IMR-90 (cell line): ENCODE measurements at regions not wholly inside any gene's neighbourhood (a gene's known extent, or its start where the extent isn't known, plus 50 kb on each side); places are given as distances from the start of the nearest gene placed in this dataset.

Experiments
- ATAC-seq: fragments of 200-7000 bp; cut with Tn5 transposase; 2 replicates; pipeline ENCODE4 v1.9.1; 2020; ENCODE audit warnings: low read depth, mild to moderate bottlenecking, moderate library complexity
- BruUV-seq: library from RNA; stranded (reverse); fragments of 400-500 nt; replicated peaks from 2 replicates; lab custom pipeline; 2021; lab: Mats Ljungman, UMichigan
- CTCF ChIA-PET: fragments of 300-600 bp; formaldehyde crosslinking; extraction: SDS; loops from one replicate; lab custom pipeline; 2021; ENCODE audit warnings: antibody characterized with exemption; lab: Yijun Ruan, JAX
- POLR2A ChIA-PET: fragments of 300-600 bp; sonication (Branson Sonifier 250); formaldehyde crosslinking; loops from one replicate; lab custom pipeline; 2022; ENCODE audit warnings: antibody characterized with exemption; ENCODE audit not compliant: unreplicated experiment; lab: Charles Lee
- DNase-seq: peaks from one replicate; pipeline ENCODE4 v3.0.0; 2013
- H2AFZ ChIP-seq: replicated peaks from 2 replicates; pipeline ENCODE3; 2013; ENCODE audit warnings: low read length, mild to moderate bottlenecking; ENCODE audit not compliant: poor library complexity
- H2AK5ac ChIP-seq: 2 replicates; pipeline ENCODE4 v1.6.1; 2013; ENCODE audit warnings: low read depth, low read length, inconsistent platforms
- H2AK9ac ChIP-seq: replicated peaks from 2 replicates; pipeline ENCODE3; 2013; ENCODE audit warnings: mild to moderate bottlenecking, low read depth, low read length, moderate library complexity; ENCODE audit not compliant: poor library complexity
- H2BK120ac ChIP-seq: 2 replicates; pipeline ENCODE4 v1.6.1; 2013; ENCODE audit warnings: low read depth, low read length, inconsistent platforms
- H2BK15ac ChIP-seq: 3 replicates; pipeline ENCODE4 v1.6.1; 2013; ENCODE audit warnings: low read depth, low read length, inconsistent platforms
- H2BK20ac ChIP-seq: 2 replicates; pipeline ENCODE4 v1.6.1; 2013; ENCODE audit warnings: low read depth, mild to moderate bottlenecking, inconsistent platforms, low read length, moderate library complexity
- H2BK5ac ChIP-seq: 2 replicates; pipeline ENCODE4 v1.6.1; 2013; ENCODE audit warnings: mild to moderate bottlenecking, low read depth, low read length, inconsistent platforms; ENCODE audit not compliant: poor library complexity, severe bottlenecking
- H3K14ac ChIP-seq: replicated peaks from 2 replicates; pipeline ENCODE4 v1.6.1; 2013; ENCODE audit warnings: low read depth, low read length, inconsistent platforms
- H3K18ac ChIP-seq: 2 replicates; pipeline ENCODE4 v1.6.1; 2013; ENCODE audit warnings: low read depth, low read length, control low read depth
- H3K23ac ChIP-seq: 2 replicates; pipeline ENCODE4 v1.6.1; 2013; ENCODE audit warnings: low read depth, low read length, inconsistent platforms
- H3K27ac ChIP-seq: 2 replicates; pipeline ENCODE4 v1.5.1; 2013; ENCODE audit warnings: mild to moderate bottlenecking, control low read depth, low read length; ENCODE audit not compliant: insufficient read depth
- H3K27me3 ChIP-seq: 2 replicates; pipeline ENCODE4 v1.6.1; 2013; ENCODE audit warnings: low read length; ENCODE audit not compliant: control insufficient read depth, insufficient read depth
- H3K36me3 ChIP-seq: 2 replicates; pipeline ENCODE4 v1.6.1; 2013; ENCODE audit warnings: low read length, mixed read lengths; ENCODE audit not compliant: control insufficient read depth, insufficient read depth
- H3K4ac ChIP-seq: 2 replicates; pipeline ENCODE4 v1.6.1; 2013; ENCODE audit warnings: low read depth, low read length, inconsistent platforms
- H3K4me1 ChIP-seq: 2 replicates; pipeline ENCODE4 v1.6.1; 2013; ENCODE audit warnings: low read length, mixed read lengths; ENCODE audit not compliant: control insufficient read depth, insufficient read depth
- H3K4me2 ChIP-seq: 2 replicates; pipeline ENCODE4 v1.6.1; 2013; ENCODE audit warnings: low read depth, mild to moderate bottlenecking, control low read depth, low read length, moderate library complexity
- H3K4me3 ChIP-seq: 2 replicates; pipeline ENCODE4 v1.5.1; 2013; ENCODE audit warnings: low read depth, mild to moderate bottlenecking, control low read depth, low read length, moderate library complexity; ENCODE audit not compliant: insufficient read depth
- H3K56ac ChIP-seq: 2 replicates; pipeline ENCODE4 v1.6.1; 2013; ENCODE audit warnings: low read length, inconsistent platforms; ENCODE audit not compliant: insufficient read depth; ENCODE audit errors: extremely low read depth
- H3K79me1 ChIP-seq, 2 experiments: 2 replicates each; pipeline ENCODE4 v1.6.1; 2013; ENCODE audit warnings: low read length in 2 of 2, inconsistent platforms in 1 of 2, low read depth in 1 of 2
- H3K9ac ChIP-seq: 2 replicates; pipeline ENCODE4 v1.6.1; 2013; ENCODE audit warnings: low read depth, low read length, control low read depth
- H3K9me1 ChIP-seq: 2 replicates; pipeline ENCODE4 v1.6.1; 2013; ENCODE audit warnings: low read length, inconsistent platforms; ENCODE audit not compliant: insufficient read depth
- H3K9me3 ChIP-seq: 2 replicates; pipeline ENCODE4 v1.6.1; 2013; ENCODE audit warnings: low read length; ENCODE audit not compliant: control insufficient read depth, insufficient read depth
- H4K20me1 ChIP-seq: 2 replicates; pipeline ENCODE4 v1.6.1; 2013; ENCODE audit warnings: low read length, inconsistent platforms; ENCODE audit not compliant: insufficient read depth
- H4K5ac ChIP-seq: 2 replicates; pipeline ENCODE4 v1.6.1; 2013; ENCODE audit warnings: mild to moderate bottlenecking, low read depth, low read length, control low read depth
- H4K8ac ChIP-seq, 2 experiments: 2 replicates each; pipeline ENCODE4 v1.6.1; 2013; ENCODE audit warnings: low read depth in 2 of 2, low read length in 2 of 2, control low read depth in 1 of 2, inconsistent platforms in 1 of 2
- H4K91ac ChIP-seq: 2 replicates; pipeline ENCODE4 v1.6.1; 2013; ENCODE audit warnings: low read depth, low read length, inconsistent platforms; ENCODE audit not compliant: insufficient read depth
- BHLHE40 ChIP-seq: fragments of 150-350 bp; IDR thresholded peaks from 2 replicates; pipeline ENCODE4 v1.6.1; 2016; ENCODE audit warnings: mild to moderate bottlenecking, low read depth, low read length
- CEBPB ChIP-seq: IDR thresholded peaks from 2 replicates; pipeline ENCODE4 v1.6.1; 2012; ENCODE audit warnings: low read depth, low read length, improper control_type of control experiment
- CHD1 ChIP-seq: IDR thresholded peaks from 2 replicates; pipeline ENCODE4 v1.6.1; 2012; ENCODE audit warnings: low read depth, low read length, improper control_type of control experiment
- ELK1 ChIP-seq: fragments of 150-350 bp; IDR thresholded peaks from 2 replicates; pipeline ENCODE4 v1.6.1; 2016; ENCODE audit warnings: low read depth, mild to moderate bottlenecking, low read length, moderate library complexity, borderline replicate concordance
- FOS ChIP-seq: fragments of 150-350 bp; IDR thresholded peaks from 2 replicates; pipeline ENCODE4 v1.6.1; 2016; ENCODE audit warnings: low read depth, low read length
- MAFK ChIP-seq: IDR thresholded peaks from 2 replicates; pipeline ENCODE4 v1.6.1; 2012; ENCODE audit warnings: low read depth, low read length, improper control_type of control experiment
- MAZ ChIP-seq: IDR thresholded peaks from 2 replicates; pipeline ENCODE4 v1.6.1; 2012; ENCODE audit warnings: low read depth, mild to moderate bottlenecking, low read length, improper control_type of control experiment, moderate library complexity, borderline replicate concordance
- MXI1 ChIP-seq: IDR thresholded peaks from 2 replicates; pipeline ENCODE4 v1.6.1; 2012; ENCODE audit warnings: low read depth, mild to moderate bottlenecking, low read length, moderate library complexity, borderline replicate concordance
- NFE2L2 ChIP-seq: fragments of 150-350 bp; IDR thresholded peaks from 2 replicates; pipeline ENCODE4 v1.6.1; 2016; ENCODE audit warnings: low read depth, mild to moderate bottlenecking, low read length
- POLR2A ChIP-seq: IDR thresholded peaks from 2 replicates; pipeline ENCODE4 v1.6.1; 2012; ENCODE audit warnings: mild to moderate bottlenecking, low read depth, low read length
- RAD21 ChIP-seq: IDR thresholded peaks from 2 replicates; pipeline ENCODE4 v1.6.1; 2012; ENCODE audit warnings: low read length, improper control_type of control experiment
- RCOR1 ChIP-seq: IDR thresholded peaks from 2 replicates; pipeline ENCODE4 v1.6.1; 2012; ENCODE audit warnings: mild to moderate bottlenecking, low read length, improper control_type of control experiment; ENCODE audit not compliant: insufficient replicate concordance
- RFX5 ChIP-seq: IDR thresholded peaks from 2 replicates; pipeline ENCODE4 v1.8.0; 2012; ENCODE audit warnings: low read depth, mild to moderate bottlenecking, low read length, moderate library complexity
- SMC3 ChIP-seq: fragments of 150-350 bp; IDR thresholded peaks from 2 replicates; pipeline ENCODE4 v1.6.1; 2016; ENCODE audit warnings: low read depth, mild to moderate bottlenecking, antibody characterized with exemption, low read length, moderate library complexity
- USF2 ChIP-seq: fragments of 150-350 bp; IDR thresholded peaks from 2 replicates; pipeline ENCODE4 v1.6.1; 2017; ENCODE audit warnings: mild to moderate bottlenecking, antibody characterized with exemption, low read length, low read depth
- WGBS, 2 experiments: methylation state at CpG; one replicate each; pipeline versions ENCODE4 v1.1.5 to v1.1.7; 2013; ENCODE audit warnings: missing lambda C conversion rate in 2 of 2; ENCODE audit not compliant: insufficient read length in 1 of 2; ENCODE audit errors: extremely low coverage in 2 of 2; 5-methylcytosine and 5-hydroxymethylcytosine counted together
- dilution Hi-C: fragments of 300-500 bp; cut with HindIII; formaldehyde crosslinking; loops from one replicate; pipeline ENCODE4 v1.14.3; 2018; ENCODE audit warnings: low sequenced_read_pairs; ENCODE audit not compliant: unreplicated experiment
- in situ Hi-C: fragments of 300-500 bp; cut with MboI; formaldehyde crosslinking; loops from 3 replicates; pipeline ENCODE4 v1.14.3; 2019; ENCODE audit warnings: low sequenced_read_pairs, inconsistent platforms, mixed read lengths
- intact Hi-C: fragments of 100-400 bp; cut with micrococcal nuclease; formaldehyde crosslinking; loops from 2 replicates; pipeline ENCODE4 v1.10.0; 2022
- TF ChIP-seq, protein P1 (sequence below): conservative IDR thresholded peaks from 2 replicates; pipeline ENCODE4 v1.5.1; 2012; ENCODE audit warnings: mild to moderate bottlenecking, low read depth, low read length, improper control_type of control experiment

- H4K5ac ChIP-seq = no peak overlapping the region
- no peaks in the 10 kb centered on the region for H3K27me3 ChIP-seq
- no peak overlapping the region for H2AK9ac ChIP-seq
- no peak overlapping the region for H3K14ac ChIP-seq
- dilution Hi-C loops (no loop called here), in situ Hi-C loops (no loop called here), intact Hi-C loops (no loop called here)
- H2BK5ac ChIP-seq = no peak overlapping the region
- H4K91ac ChIP-seq = no peak overlapping the region
- no peak overlapping the region for H3K4me3 ChIP-seq
- no peak overlapping the region for H2AK5ac ChIP-seq
- CTCF ChIA-PET = no interaction called here
- H3K9me3 ChIP-seq = peaks cover 1% of the 10 kb centered on the region; the same call in 1 of the 2 replicates
- no peak overlapping the region for H3K18ac ChIP-seq
- WGBS, 2 experiments = no CpG with 5 or more reads among the region's 5 CpGs
- no peaks in the 10 kb centered on the region for H3K36me3 ChIP-seq
- no peak overlapping the region for H2BK20ac ChIP-seq
- no peak overlapping the region for H3K56ac ChIP-seq
- BruUV-seq = no TSS peak
- H4K8ac ChIP-seq = no peak overlapping the region
- no peak overlapping the region for H3K27ac ChIP-seq
- ATAC-seq (no peak), DNase-seq (no peak)
- H3K9me1 ChIP-seq = no peaks in the 10 kb centered on the region
- H2BK15ac ChIP-seq = no peak overlapping the region
- H2BK120ac ChIP-seq = no peak overlapping the region
- H3K9ac ChIP-seq = no peak overlapping the region
- H4K20me1 ChIP-seq = no peaks in the 10 kb centered on the region
- no peaks in the 10 kb centered on the region for H3K4me1 ChIP-seq
- H3K4me2 ChIP-seq = no peak overlapping the region
- TF ChIP-seq NFE2L2 = no peak
- TF ChIP-seq RCOR1 = no peak
- TF ChIP-seq ELK1 = no peak
- TF ChIP-seq SMC3 = no peak
- no peak for TF ChIP-seq BHLHE40
- TF ChIP-seq RFX5 = no peak
- TF ChIP-seq FOS = no peak
- no peak for TF ChIP-seq RAD21
- no peak for TF ChIP-seq MXI1
- TF ChIP-seq POLR2A = no peak
- TF ChIP-seq MAFK = no peak
- no peak for TF ChIP-seq MAZ
- no peak for TF ChIP-seq USF2
- TF ChIP-seq, protein P1, sequence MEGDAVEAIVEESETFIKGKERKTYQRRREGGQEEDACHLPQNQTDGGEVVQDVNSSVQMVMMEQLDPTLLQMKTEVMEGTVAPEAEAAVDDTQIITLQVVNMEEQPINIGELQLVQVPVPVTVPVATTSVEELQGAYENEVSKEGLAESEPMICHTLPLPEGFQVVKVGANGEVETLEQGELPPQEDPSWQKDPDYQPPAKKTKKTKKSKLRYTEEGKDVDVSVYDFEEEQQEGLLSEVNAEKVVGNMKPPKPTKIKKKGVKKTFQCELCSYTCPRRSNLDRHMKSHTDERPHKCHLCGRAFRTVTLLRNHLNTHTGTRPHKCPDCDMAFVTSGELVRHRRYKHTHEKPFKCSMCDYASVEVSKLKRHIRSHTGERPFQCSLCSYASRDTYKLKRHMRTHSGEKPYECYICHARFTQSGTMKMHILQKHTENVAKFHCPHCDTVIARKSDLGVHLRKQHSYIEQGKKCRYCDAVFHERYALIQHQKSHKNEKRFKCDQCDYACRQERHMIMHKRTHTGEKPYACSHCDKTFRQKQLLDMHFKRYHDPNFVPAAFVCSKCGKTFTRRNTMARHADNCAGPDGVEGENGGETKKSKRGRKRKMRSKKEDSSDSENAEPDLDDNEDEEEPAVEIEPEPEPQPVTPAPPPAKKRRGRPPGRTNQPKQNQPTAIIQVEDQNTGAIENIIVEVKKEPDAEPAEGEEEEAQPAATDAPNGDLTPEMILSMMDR = no peak
- TF ChIP-seq CHD1 = no peak
- TF ChIP-seq CEBPB = no peak
- no peak overlapping the region for H3K23ac ChIP-seq
- H3K4ac ChIP-seq = no peak overlapping the region
- no peak overlapping the region for H2AFZ ChIP-seq
- POLR2A ChIA-PET = no interaction called here
- H3K79me1 ChIP-seq = no peaks in the 10 kb centered on the region
These were observed 474.2 kb downstream of the DSC3 start for GRCh38 chr18:30568333-30568732.
